ENCODE measurements at regions not wholly inside any gene's neighbourhood (a gene's known extent, or its start where the extent isn't known, plus 50 kb on each side); places are given as distances from the start of the nearest gene placed in this dataset.
A peak's percentile ranks its signal among the peaks of the same experiment; 100 is the strongest.

DNA sequence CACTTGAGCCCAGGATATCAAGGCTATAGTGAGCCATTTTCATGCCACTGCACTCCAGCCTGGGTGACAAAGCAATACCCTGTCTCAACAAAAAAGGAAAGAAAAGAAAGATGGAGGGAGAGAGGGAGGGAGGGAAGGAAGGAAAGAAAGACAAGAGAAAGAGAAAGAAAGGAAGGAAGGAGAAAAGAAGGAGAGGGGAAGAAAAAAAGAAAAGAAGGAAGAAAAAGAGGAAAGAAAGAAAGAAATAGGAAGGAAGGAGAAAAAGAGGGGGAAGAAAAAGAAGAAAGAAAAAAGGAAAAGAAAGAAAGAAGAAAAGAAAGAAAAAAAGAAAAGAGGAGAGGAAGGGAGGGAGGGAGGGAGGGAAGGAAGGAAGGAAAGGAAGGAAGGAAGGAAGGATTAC lies 321.5 kb upstream of the CNTNAP2 start (continued):
- TF ChIP-seq, protein P1, sequence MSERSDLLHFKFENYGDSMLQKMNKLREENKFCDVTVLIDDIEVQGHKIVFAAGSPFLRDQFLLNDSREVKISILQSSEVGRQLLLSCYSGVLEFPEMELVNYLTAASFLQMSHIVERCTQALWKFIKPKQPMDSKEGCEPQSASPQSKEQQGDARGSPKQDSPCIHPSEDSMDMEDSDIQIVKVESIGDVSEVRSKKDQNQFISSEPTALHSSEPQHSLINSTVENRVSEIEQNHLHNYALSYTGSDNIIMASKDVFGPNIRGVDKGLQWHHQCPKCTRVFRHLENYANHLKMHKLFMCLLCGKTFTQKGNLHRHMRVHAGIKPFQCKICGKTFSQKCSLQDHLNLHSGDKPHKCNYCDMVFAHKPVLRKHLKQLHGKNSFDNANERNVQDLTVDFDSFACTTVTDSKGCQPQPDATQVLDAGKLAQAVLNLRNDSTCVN (CRISPR knock-in tag; IDR thresholded peaks at IDR 0.05): 0 out of 2 replicates have a peak, but pooled peaks have one; percentile 17
- TF ChIP-seq SUPT5H (IDR thresholded peaks at IDR 0.05): peak; percentile 35; the same call in 1 of the 2 replicates

DNA sequence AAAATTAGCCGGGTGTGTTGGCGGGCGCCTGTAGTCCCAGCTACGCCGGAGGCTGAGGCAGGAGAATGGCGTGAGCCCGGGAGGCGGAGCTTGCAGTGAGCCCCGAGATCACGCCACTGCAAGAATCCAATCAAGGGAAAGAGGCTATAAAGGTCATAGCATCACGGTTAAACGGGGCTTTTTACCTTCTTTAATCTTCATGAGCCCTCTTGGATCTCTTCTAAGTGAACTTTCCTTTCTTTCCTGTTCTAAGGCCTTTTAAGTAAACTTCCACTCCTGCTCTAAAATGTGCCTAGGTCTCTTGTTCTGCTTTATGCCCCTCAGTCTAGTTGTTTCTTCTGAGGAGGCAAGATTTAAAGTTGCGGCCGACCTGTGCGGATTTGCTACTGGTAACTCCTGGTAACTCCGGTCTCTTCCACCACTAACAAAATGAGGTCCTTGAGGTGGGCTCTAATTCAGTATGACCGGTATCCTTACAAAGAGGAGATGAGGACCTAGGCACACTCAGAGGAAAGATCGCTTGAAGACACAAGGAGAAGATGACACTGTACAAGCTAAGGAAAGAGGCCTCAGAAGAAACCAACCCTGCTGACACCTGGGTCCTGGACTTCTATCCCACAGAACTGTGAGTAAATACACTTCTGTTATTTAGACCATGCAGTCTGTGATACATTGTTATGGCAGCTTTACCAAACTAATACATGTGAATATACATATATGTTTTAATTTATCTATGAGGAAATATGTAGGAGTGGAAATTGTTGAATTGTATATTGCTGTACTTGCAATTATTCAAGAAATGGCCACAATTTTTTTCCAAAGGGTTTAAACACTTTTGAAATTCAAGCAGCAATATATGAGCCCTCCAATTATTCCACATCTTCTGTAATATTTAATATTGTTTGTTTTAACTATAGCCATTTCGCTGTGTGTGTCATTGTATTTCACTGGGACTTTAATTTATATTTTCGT lies 331.5 kb upstream of the CNTNAP2 start:
- in situ Hi-C loops (cut with MboI): no loop called here
- H3K27ac ChIP-seq (ENCODE audit: extremely low read depth, low read depth, low read length): peak overlapping the region; percentile 86
- BruUV-seq (replicated peaks): TSS peak; percentile 74
- TF ChIP-seq NBN (IDR thresholded peaks at IDR 0.05; ENCODE audit: low read depth) (peak; percentile 14; the same call in 1 of the 2 replicates), ZFP1 (CRISPR knock-in tag; IDR thresholded peaks at IDR 0.05) (no peak), ZNF239 (CRISPR knock-in tag; IDR thresholded peaks at IDR 0.05) (no peak), HNRNPLL (IDR thresholded peaks at IDR 0.05; ENCODE audit: low read depth, low read length, poor library complexity, severe bottlenecking) (peak; percentile 85), NUFIP1 (IDR thresholded peaks at IDR 0.05; ENCODE audit: partially characterized antibody) (no peak), ZNF644 (tag; IDR thresholded peaks at IDR 0.05; ENCODE audit: low read depth) (no peak), RBFOX2 (IDR thresholded peaks at IDR 0.05; ENCODE audit: low read depth, low read length) (peak; percentile 80), PTTG1 (tag; IDR thresholded peaks at IDR 0.05; ENCODE audit: low read depth) (no peak), TBP (optimal IDR thresholded peaks at IDR 0.05; ENCODE audit: low read depth, low read length) (peak; percentile 53), FOXJ2 (tag; IDR thresholded peaks at IDR 0.05) (no peak), SOX6 (IDR thresholded peaks at IDR 0.05) (no peak; the same call in none of the 2 replicates), CHD1 (IDR thresholded peaks at IDR 0.05; ENCODE audit: low read length) (peak; percentile 54)
- TF ChIP-seq, protein P2, sequence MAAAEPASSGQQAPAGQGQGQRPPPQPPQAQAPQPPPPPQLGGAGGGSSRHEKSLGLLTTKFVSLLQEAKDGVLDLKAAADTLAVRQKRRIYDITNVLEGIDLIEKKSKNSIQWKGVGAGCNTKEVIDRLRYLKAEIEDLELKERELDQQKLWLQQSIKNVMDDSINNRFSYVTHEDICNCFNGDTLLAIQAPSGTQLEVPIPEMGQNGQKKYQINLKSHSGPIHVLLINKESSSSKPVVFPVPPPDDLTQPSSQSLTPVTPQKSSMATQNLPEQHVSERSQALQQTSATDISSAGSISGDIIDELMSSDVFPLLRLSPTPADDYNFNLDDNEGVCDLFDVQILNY (CRISPR knock-in tag; IDR thresholded peaks at IDR 0.05): no peak
- TF ChIP-seq, protein P3, sequence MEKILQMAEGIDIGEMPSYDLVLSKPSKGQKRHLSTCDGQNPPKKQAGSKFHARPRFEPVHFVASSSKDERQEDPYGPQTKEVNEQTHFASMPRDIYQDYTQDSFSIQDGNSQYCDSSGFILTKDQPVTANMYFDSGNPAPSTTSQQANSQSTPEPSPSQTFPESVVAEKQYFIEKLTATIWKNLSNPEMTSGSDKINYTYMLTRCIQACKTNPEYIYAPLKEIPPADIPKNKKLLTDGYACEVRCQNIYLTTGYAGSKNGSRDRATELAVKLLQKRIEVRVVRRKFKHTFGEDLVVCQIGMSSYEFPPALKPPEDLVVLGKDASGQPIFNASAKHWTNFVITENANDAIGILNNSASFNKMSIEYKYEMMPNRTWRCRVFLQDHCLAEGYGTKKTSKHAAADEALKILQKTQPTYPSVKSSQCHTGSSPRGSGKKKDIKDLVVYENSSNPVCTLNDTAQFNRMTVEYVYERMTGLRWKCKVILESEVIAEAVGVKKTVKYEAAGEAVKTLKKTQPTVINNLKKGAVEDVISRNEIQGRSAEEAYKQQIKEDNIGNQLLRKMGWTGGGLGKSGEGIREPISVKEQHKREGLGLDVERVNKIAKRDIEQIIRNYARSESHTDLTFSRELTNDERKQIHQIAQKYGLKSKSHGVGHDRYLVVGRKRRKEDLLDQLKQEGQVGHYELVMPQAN (IDR thresholded peaks at IDR 0.05; ENCODE audit: borderline replicate concordance): peak; percentile 25; the same call in 1 of the 2 replicates

More for the DNA sequence above, 331.5 kb upstream of the CNTNAP2 start:
- ChIA-PET CTCF (ENCODE audit: low intra/inter-chr PET ratio) (interaction anchor here (0.6 kb wide), 1 partner anchor 331 kb away, joined by 3 read pairs; no protein-coding TSS in a partner anchor), POLR2A (interaction anchor here (0.9 to 1.6 kb wide), 6 partner anchors 9 to 1385 kb away, joined by 3 to 11 read pairs (median 4); no protein-coding TSS in a partner anchor)
- H3K27me3 ChIP-seq (ENCODE audit: control insufficient read depth in 2 of 2, insufficient read depth in 2 of 2, low read length in 2 of 2): no peaks in the 10 kb centered on the region
- H3K36me3 ChIP-seq (ENCODE audit: control insufficient read depth, insufficient read depth, low read length): peaks cover 11% of the 10 kb centered on the region; the same call in 2 of the 3 replicates
- FAIRE-seq (peak; percentile 69), ATAC-seq (peak; percentile 77), DNase-seq (ENCODE audit: extremely low read depth in 1 of 4, low spot score in 3 of 4) (peak in 3 of 4 experiments; percentile 15 to 89 (median 43))
- peak overlapping the region; percentile 85; the same call in 1 of the 2 replicates for H3K4me2 ChIP-seq (ENCODE audit: insufficient read depth, low read length)
- H4K20me1 ChIP-seq (replicated peaks; ENCODE audit: control insufficient read depth, insufficient read depth, low read length): peaks cover 26% of the 10 kb centered on the region; the same call in 1 of the 2 replicates
- no peaks in the 10 kb centered on the region for H3K9me1 ChIP-seq (ENCODE audit: control insufficient read depth, insufficient read depth, low read length)
- H3K9ac ChIP-seq (ENCODE audit: insufficient read depth in 1 of 2, low read depth in 2 of 2, low read length in 2 of 2): peak overlapping the region; percentile 81 to 88
- peak overlapping the region; percentile 91 for H2AFZ ChIP-seq (ENCODE audit: low read depth, low read length)
- WGBS (ENCODE audit: insufficient coverage, low coverage, missing lambda C conversion rate): under 1% methylated on average over 20 of the region's 20 CpGs
- peaks cover 53% of the 10 kb centered on the region for H3K79me2 ChIP-seq (ENCODE audit: control insufficient read depth, insufficient read depth, low read length)
- intact Hi-C loops (cut with micrococcal nuclease): loop anchor here (10.0 kb wide), 2 partner anchors 270 to 950 kb away; partner anchors contain the start of gene TPK1
- peaks cover 0 to 4% of the 10 kb centered on the region in 2 experiments; a peak in 2 of 5 replicates for H3K4me1 ChIP-seq (replicated peaks in 1 of 2; ENCODE audit: control insufficient read depth in 2 of 2, insufficient read depth in 2 of 2, low read length in 2 of 2)
- peak overlapping the region; percentile 52 for H3K4me3 ChIP-seq
- no peaks in the 10 kb centered on the region for H3K9me3 ChIP-seq (replicated peaks; ENCODE audit: control insufficient read depth, insufficient read depth, low read depth, low read length)

Data from K562 (cell line).